ENCODE measurements at regions not wholly inside any gene's neighbourhood (a gene's known extent, or its start where the extent isn't known, plus 50 kb on each side); places are given as distances from the start of the nearest gene placed in this dataset.

- TF ChIP-seq SRSF3 (IDR thresholded peaks at IDR 0.05; ENCODE audit: insufficient read depth, low read length): no peak
- TF ChIP-seq SMARCA5 (IDR thresholded peaks at IDR 0.05): no peak
Measured at GRCh38 chr1:64320007-64320406, 116.6 kb downstream of the UBE2U start (continued).

- BruUV-seq (replicated peaks): no TSS peak
- Histone ChIP-seq H3K79me2 (ENCODE audit: control insufficient read depth, insufficient read depth, low read length) (no peaks in the 10 kb centered on the region), H3K4me3 (no peak overlapping the region), H3K9me3 (replicated peaks; ENCODE audit: control insufficient read depth, insufficient read depth, low read depth, low read length) (no peaks in the 10 kb centered on the region), H3K4me1 (replicated peaks in 1 of 2; ENCODE audit: control insufficient read depth in 2 of 2, insufficient read depth in 2 of 2, low read length in 2 of 2) (no peaks in the 10 kb centered on the region), H3K9ac (ENCODE audit: insufficient read depth in 1 of 2, low read depth in 2 of 2, low read length in 2 of 2) (no peak overlapping the region), H3K36me3 (ENCODE audit: control insufficient read depth, insufficient read depth, low read length) (no peaks in the 10 kb centered on the region), H2AFZ (ENCODE audit: low read depth, low read length) (no peak overlapping the region), H3K4me2 (ENCODE audit: insufficient read depth, low read length) (no peak overlapping the region), H4K20me1 (replicated peaks; ENCODE audit: control insufficient read depth, insufficient read depth, low read length) (no peaks in the 10 kb centered on the region), H3K27me3 (ENCODE audit: control insufficient read depth in 2 of 2, insufficient read depth in 2 of 2, low read length in 2 of 2) (peaks cover 0 to 6% of the 10 kb centered on the region in 2 experiments; a peak in 3 of 5 replicates), H3K27ac (ENCODE audit: extremely low read depth, low read depth, low read length) (no peak overlapping the region), H3K9me1 (ENCODE audit: control insufficient read depth, insufficient read depth, low read length) (no peaks in the 10 kb centered on the region)
- no peak for ATAC-seq
- TF ChIP-seq DDX20 (tag; IDR thresholded peaks at IDR 0.05; ENCODE audit: low read depth) (no peak), ESRRB (CRISPR knock-in tag; IDR thresholded peaks at IDR 0.05; ENCODE audit: borderline replicate concordance) (no peak), ZNF511 (CRISPR knock-in tag; IDR thresholded peaks at IDR 0.05) (no peak), KDM1A (IDR thresholded peaks at IDR 0.05) (no peak), ZNF77 (CRISPR knock-in tag; IDR thresholded peaks at IDR 0.05) (no peak), TFAP4 (CRISPR knock-in tag; IDR thresholded peaks at IDR 0.05; ENCODE audit: borderline replicate concordance) (no peak), TBP (optimal IDR thresholded peaks at IDR 0.05; ENCODE audit: low read depth, low read length) (no peak), MEF2D (tag; conservative IDR thresholded peaks at IDR 0.05; ENCODE audit: low read depth) (no peak), HOXB6 (CRISPR knock-in tag; IDR thresholded peaks at IDR 0.05; ENCODE audit: borderline replicate concordance) (no peak), TOE1 (IDR thresholded peaks at IDR 0.05; ENCODE audit: borderline replicate concordance) (no peak), TOE1 (CRISPR knock-in tag; IDR thresholded peaks at IDR 0.05; ENCODE audit: borderline replicate concordance, low read depth) (no peak), FOXO4 (CRISPR knock-in tag; IDR thresholded peaks at IDR 0.05) (no peak), PTRF (tag; IDR thresholded peaks at IDR 0.05) (no peak)
- in situ Hi-C loops (cut with MboI) (no loop called here), intact Hi-C loops (cut with micrococcal nuclease) (no loop called here)
- 0% methylated on average over 3 of the region's 4 CpGs for whole genome bisulfite sequencing (ENCODE audit: insufficient coverage, low coverage, missing lambda C conversion rate)
- DNase-seq (ENCODE audit: extremely low read depth in 1 of 4, low spot score in 3 of 4): no peak
- POLR2A ChIA-PET: no interaction called here
- no peak for FAIRE-seq
- CTCF ChIA-PET (ENCODE audit: low intra/inter-chr PET ratio): no interaction called here
Measured at GRCh38 chr1:64320470-64320869, 117.0 kb downstream of the UBE2U start.

Data from K562 (cell line).